Subcutaneous abdominal adipose tissue (tissue), 5 donors: ENCODE measurements at regions not wholly inside any gene's neighbourhood (a gene's known extent, or its start where the extent isn't known, plus 50 kb on each side); places are given as distances from the start of the nearest gene placed in this dataset.

Experiments
- H3K27ac ChIP-seq: one replicate; pipeline ENCODE4 v1.7.0; 2013; ENCODE audit warnings: low read depth, mild to moderate bottlenecking, inconsistent platforms, low read length, moderate library complexity
- H3K27me3 ChIP-seq, 5 donors: one replicate each; pipeline ENCODE4 v1.7.0; 2013; ENCODE audit warnings: low read length in 5 of 5, inconsistent platforms in 1 of 5; ENCODE audit not compliant: control insufficient read depth in 5 of 5, insufficient read depth in 4 of 5
- H3K36me3 ChIP-seq, 5 donors: one replicate each; pipeline ENCODE4 v1.7.0; 2013; ENCODE audit warnings: low read length in 5 of 5; ENCODE audit not compliant: control insufficient read depth in 5 of 5, insufficient read depth in 5 of 5
- H3K4me1 ChIP-seq, 5 donors: one replicate each; pipeline ENCODE4 v1.7.0; 2013; ENCODE audit warnings: low read length in 5 of 5, mild to moderate bottlenecking in 3 of 5, moderate library complexity in 1 of 5; ENCODE audit not compliant: control insufficient read depth in 5 of 5, insufficient read depth in 5 of 5
- H3K4me3 ChIP-seq, 5 donors: one replicate each; pipeline ENCODE4 v1.7.0; 2013; ENCODE audit warnings: low read length in 5 of 5, low read depth in 1 of 5
- H3K9ac ChIP-seq, 5 donors: one replicate each; pipeline ENCODE4 v1.7.0; 2013; ENCODE audit warnings: low read length in 5 of 5, mild to moderate bottlenecking in 4 of 5, moderate library complexity in 3 of 5
- H3K9me3 ChIP-seq, 5 donors: one replicate each; pipeline ENCODE4 v1.7.0; 2013; ENCODE audit warnings: low read length in 5 of 5; ENCODE audit not compliant: control insufficient read depth in 5 of 5
- donor health status: healthy.
- donor health status: healthy.
- donor health status: healthy.
- donor health status: healthy.
- donor health status: healthy.

DNA sequence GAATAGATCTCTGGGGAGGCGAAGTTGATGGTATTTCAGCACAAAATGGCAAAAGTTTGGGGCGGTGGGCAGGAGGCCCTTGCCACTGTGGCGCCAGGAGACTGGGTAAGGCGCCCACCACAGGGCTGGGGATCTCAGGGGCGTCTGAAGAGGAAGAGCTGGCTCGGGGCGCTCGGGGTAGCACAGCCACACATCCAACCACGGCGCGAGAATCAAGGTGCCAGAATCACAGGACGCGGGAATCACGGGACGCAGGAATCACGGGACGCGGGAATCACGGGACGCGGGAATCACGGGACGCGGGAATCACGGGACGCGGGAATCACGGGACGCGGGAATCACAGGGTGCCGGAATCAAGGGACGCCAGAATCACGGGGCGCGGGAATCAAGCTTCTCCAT is 174.4 kb downstream of the TMEM18 start:
- peak overlapping the region in 1 of 5 donors; percentile 39 for H3K9ac ChIP-seq
- peaks cover 4 to 19% (median 5%) of the 10 kb centered on the region in 5 donors for H3K27me3 ChIP-seq
- peaks cover 0 to 4% (median 0%) of the 10 kb centered on the region in 5 donors for H3K4me1 ChIP-seq
- H3K9me3 ChIP-seq = peaks cover 0 to 3% (median 0%) of the 10 kb centered on the region in 5 donors
- peak overlapping the region; percentile 44 for H3K27ac ChIP-seq
- no peaks in the 10 kb centered on the region for H3K36me3 ChIP-seq
- no peak overlapping the region for H3K4me3 ChIP-seq

- peaks cover 0 to 4% (median 0%) of the 10 kb centered on the region in 5 donors for H3K4me1 ChIP-seq
- H3K27me3 ChIP-seq = peaks cover 4 to 19% (median 5%) of the 10 kb centered on the region in 5 donors
- H3K9ac ChIP-seq = no peak overlapping the region
- H3K9me3 ChIP-seq = peaks cover 0 to 3% (median 0%) of the 10 kb centered on the region in 5 donors
- no peak overlapping the region for H3K4me3 ChIP-seq
- H3K27ac ChIP-seq = no peak overlapping the region
- H3K36me3 ChIP-seq = no peaks in the 10 kb centered on the region
Observed at GRCh38 chr2:501667-502066, 175.5 kb downstream of the TMEM18 start.

DNA sequence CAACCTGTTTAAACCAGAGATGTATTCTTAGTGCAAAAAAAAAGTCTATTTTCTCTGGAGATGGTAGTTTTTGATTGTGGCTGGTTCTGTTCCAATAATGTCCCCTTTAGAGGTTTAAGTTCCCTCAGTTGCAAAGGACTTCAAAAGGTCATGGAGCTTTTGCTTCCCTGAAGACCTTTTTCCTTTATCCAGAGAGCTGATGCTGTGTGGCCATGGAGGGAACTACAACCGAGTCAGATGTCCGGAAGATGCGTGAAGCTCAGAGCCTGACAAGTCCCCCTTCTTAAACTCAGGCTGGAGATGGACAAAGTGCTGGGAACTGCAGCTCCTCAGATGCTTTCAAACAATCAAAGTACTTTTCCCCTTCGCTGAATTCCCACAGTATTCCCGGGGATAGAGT is 176.1 kb downstream of the TMEM18 start:
- Histone ChIP-seq H3K9ac (no peak overlapping the region), H3K36me3 (no peaks in the 10 kb centered on the region), H3K4me1 (peaks cover 0 to 4% (median 0%) of the 10 kb centered on the region in 5 donors), H3K4me3 (no peak overlapping the region), H3K27me3 (peaks cover 4 to 19% (median 5%) of the 10 kb centered on the region in 5 donors), H3K27ac (no peak overlapping the region), H3K9me3 (peaks cover 0 to 3% (median 0%) of the 10 kb centered on the region in 5 donors)

- Histone ChIP-seq H3K27ac (no peak overlapping the region), H3K9ac (no peak overlapping the region), H3K36me3 (no peaks in the 10 kb centered on the region), H3K4me3 (no peak overlapping the region), H3K9me3 (peaks cover 0 to 3% (median 0%) of the 10 kb centered on the region in 5 donors), H3K4me1 (peaks cover 0 to 4% (median 0%) of the 10 kb centered on the region in 5 donors), H3K27me3 (peaks cover 4 to 19% (median 5%) of the 10 kb centered on the region in 5 donors)
Observed at GRCh38 chr2:499726-500125, 177.5 kb downstream of the TMEM18 start.

DNA sequence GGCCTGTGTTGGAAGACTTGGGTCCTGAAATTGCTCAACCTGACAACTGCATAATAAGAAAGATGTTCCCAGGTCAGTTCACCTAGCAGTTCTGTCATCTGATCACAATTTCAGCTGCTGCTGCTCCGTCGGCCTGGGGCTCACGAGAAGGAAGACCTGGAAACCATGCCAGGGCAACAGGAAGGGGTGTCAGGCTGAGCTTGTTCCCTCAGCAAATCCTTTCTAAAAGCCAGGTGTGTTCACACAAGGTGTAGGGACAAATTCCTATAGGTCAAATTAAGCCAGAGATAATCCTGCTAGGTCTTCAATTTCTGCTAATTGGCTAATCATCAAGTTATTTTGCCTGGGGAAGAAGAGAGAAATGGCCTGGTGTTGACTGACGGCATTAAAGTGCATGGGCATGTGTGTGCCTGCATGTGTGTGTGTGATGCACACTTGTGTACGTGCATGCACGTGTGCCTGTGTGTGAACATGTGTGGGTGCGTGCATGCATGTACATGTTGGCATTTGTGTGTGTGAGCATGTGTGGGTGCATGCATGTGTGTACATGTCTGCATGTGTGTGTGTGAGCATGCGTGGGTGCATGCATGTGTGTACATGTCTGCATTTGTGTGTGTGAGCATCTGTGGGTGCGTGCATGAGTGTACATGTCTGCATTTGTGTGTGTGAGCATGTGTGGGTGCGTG is 178.6 kb downstream of the TMEM18 start:
- Histone ChIP-seq H3K9me3 (peaks cover 0 to 3% (median 0%) of the 10 kb centered on the region in 5 donors), H3K36me3 (no peaks in the 10 kb centered on the region), H3K4me3 (no peak overlapping the region), H3K4me1 (peaks cover 0 to 4% (median 0%) of the 10 kb centered on the region in 5 donors), H3K27me3 (peaks cover 4 to 19% (median 5%) of the 10 kb centered on the region in 5 donors), H3K9ac (no peak overlapping the region), H3K27ac (no peak overlapping the region)

- Histone ChIP-seq H3K9me3 (peaks cover 0 to 3% (median 0%) of the 10 kb centered on the region in 5 donors), H3K4me1 (peaks cover 0 to 2% (median 0%) of the 10 kb centered on the region in 5 donors), H3K27me3 (peaks cover 4 to 16% (median 5%) of the 10 kb centered on the region in 5 donors), H3K36me3 (no peaks in the 10 kb centered on the region), H3K27ac (no peak overlapping the region), H3K9ac (no peak overlapping the region), H3K4me3 (no peak overlapping the region)
Observed at GRCh38 chr2:497770-498492, 179.3 kb downstream of the TMEM18 start.

- no peaks in the 10 kb centered on the region for H3K36me3 ChIP-seq
- H3K4me1 ChIP-seq = no peaks in the 10 kb centered on the region
- H3K9me3 ChIP-seq = peaks cover 0 to 3% (median 0%) of the 10 kb centered on the region in 5 donors
- no peak overlapping the region for H3K4me3 ChIP-seq
- H3K27me3 ChIP-seq = peaks cover 4 to 12% (median 10%) of the 10 kb centered on the region in 5 donors
- no peak overlapping the region for H3K27ac ChIP-seq
- H3K9ac ChIP-seq = no peak overlapping the region
Observed at GRCh38 chr2:496729-497128, 180.5 kb downstream of the TMEM18 start.

GRCh38 chr2:495745-496275 is 181.4 kb downstream of the TMEM18 start:
- Histone ChIP-seq H3K9ac (no peak overlapping the region), H3K36me3 (no peaks in the 10 kb centered on the region), H3K27me3 (peaks cover 0 to 12% (median 9%) of the 10 kb centered on the region in 5 donors), H3K27ac (no peak overlapping the region), H3K4me1 (no peaks in the 10 kb centered on the region), H3K4me3 (no peak overlapping the region), H3K9me3 (peaks cover 0 to 3% (median 0%) of the 10 kb centered on the region in 5 donors)

DNA sequence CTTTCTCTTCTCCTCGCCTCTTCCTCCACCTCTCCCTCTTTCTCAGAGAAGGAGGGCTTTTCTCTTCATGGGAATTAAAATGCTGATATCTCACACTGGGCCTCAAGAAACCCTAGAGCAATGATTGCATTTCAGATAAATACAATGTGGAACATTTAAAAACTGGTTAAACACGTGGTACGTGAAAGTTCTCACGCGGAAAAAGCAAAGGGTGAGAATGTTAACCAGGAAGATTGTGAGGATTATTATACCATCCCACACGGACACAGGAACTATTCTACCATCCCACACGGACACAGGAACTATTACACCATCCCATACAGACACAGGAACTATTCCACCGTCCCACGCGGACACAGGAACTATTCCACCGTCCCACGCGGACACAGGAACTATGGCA is 182.4 kb downstream of the TMEM18 start:
- Histone ChIP-seq H3K36me3 (no peaks in the 10 kb centered on the region), H3K4me1 (no peaks in the 10 kb centered on the region), H3K9me3 (peaks cover 0 to 3% (median 0%) of the 10 kb centered on the region in 5 donors), H3K27ac (no peak overlapping the region), H3K9ac (no peak overlapping the region), H3K4me3 (no peak overlapping the region), H3K27me3 (peaks cover 0 to 14% (median 9%) of the 10 kb centered on the region in 5 donors)

DNA sequence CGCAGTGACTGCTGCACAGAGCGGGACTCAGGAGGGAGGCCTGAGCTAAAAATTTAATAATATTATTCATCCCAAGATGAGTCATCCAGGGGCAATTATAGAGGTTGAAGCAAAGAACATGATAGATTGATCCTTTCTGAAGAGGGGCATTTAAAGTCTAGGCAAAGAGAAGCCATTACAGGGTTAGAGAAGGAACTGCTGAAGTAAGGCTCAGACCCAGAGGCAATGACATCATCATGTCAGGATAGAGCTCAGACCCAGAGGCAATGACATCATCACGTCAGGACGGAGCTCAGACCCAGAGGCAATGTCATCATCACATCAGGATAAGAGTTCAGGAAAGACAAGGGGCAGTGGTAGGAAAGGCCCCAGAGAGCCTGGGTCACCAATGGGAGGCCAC is 184.0 kb downstream of the TMEM18 start:
- H3K4me3 ChIP-seq = no peak overlapping the region

More for the DNA sequence above, 184.0 kb downstream of the TMEM18 start:
- Histone ChIP-seq H3K36me3 (no peaks in the 10 kb centered on the region), H3K9me3 (no peaks in the 10 kb centered on the region), H3K4me1 (no peaks in the 10 kb centered on the region), H3K27me3 (peaks cover 0 to 9% (median 6%) of the 10 kb centered on the region in 5 donors), H3K9ac (no peak overlapping the region), H3K27ac (no peak overlapping the region)
